Heart left ventricle (tissue), 16 donors: ENCODE measurements at regions not wholly inside any gene's neighbourhood (a gene's known extent, or its start where the extent isn't known, plus 50 kb on each side); places are given as distances from the start of the nearest gene placed in this dataset.
A peak's percentile ranks its signal among the peaks of the same experiment; 100 is the strongest.
"Not testable (repeated sequence)": the region's sequence is repeated elsewhere in the genome, so short reads cannot be mapped to it uniquely, and the experiment has no call there.

Experiments used
- ATAC-seq, 4 donors: fragments of 200-7000 bp; cut with Tn5 transposase; one replicate each; pipeline ENCODE4 v1.9.1; 2020 to 2022; ENCODE audit warnings: moderate library complexity in 4 of 4, mild to moderate bottlenecking in 3 of 4, moderate number of reproducible peaks in 1 of 4
- DNase-seq, 5 donors: peaks; one replicate each; pipeline ENCODE4 v3.0.0-alpha.2; 2020
- H3K27ac ChIP-seq, 12 donors: fragments of 200-600 bp; sonication (generic) in 4 of 12; one replicate each; pipeline versions ENCODE4 v1.5.0 to v1.8.0; 2016 to 2022; ENCODE audit warnings: mild to moderate bottlenecking in 2 of 12
- H3K27me3 ChIP-seq, 9 donors: fragments of 200-600 bp; sonication (generic) in 2 of 9; one replicate each; pipeline versions ENCODE4 v1.5.1 to v1.8.0; 2016 to 2022; ENCODE audit warnings: mild to moderate bottlenecking in 3 of 9
- H3K36me3 ChIP-seq, 9 donors: fragments of 200-600 bp; sonication (generic) in 2 of 9; one replicate each; pipeline versions ENCODE4 v1.5.0 to v1.8.0; 2018 to 2022; ENCODE audit warnings: mild to moderate bottlenecking in 2 of 9
- H3K4me1 ChIP-seq, 12 donors: fragments of 200-600 bp; sonication (generic) in 4 of 12; one replicate each; pipeline versions ENCODE4 v1.5.0 to v1.8.0; 2016 to 2022; ENCODE audit warnings: mild to moderate bottlenecking in 3 of 12
- H3K4me3 ChIP-seq, 12 donors: fragments of 200-600 bp; sonication (generic) in 4 of 12; one replicate each; pipeline versions ENCODE4 v1.5.0 to v1.8.0; 2017 to 2022; ENCODE audit warnings: mild to moderate bottlenecking in 9 of 12, moderate library complexity in 4 of 12
- H3K9me3 ChIP-seq, 12 donors: fragments of 200-600 bp; sonication (generic) in 4 of 12; one replicate each; pipeline versions ENCODE4 v1.5.0 to v1.8.0; 2016 to 2022; ENCODE audit warnings: mild to moderate bottlenecking in 1 of 12
- POLR2A ChIP-seq, 2 donors: fragments of 450-650 bp; IDR thresholded peaks; one replicate each; pipeline ENCODE4 v1.6.1; 2017; ENCODE audit warnings: antibody characterized with exemption in 2 of 2, mild to moderate bottlenecking in 2 of 2, moderate library complexity in 2 of 2
- WGBS, 4 donors: extraction: QIAGEN DNeasy Blood & Tissue Kit in 2 of 4; methylation state at CpG; one replicate each; pipeline versions ENCODE4 v1.1.5 to v1.1.7; 2013 to 2018; 5-methylcytosine and 5-hydroxymethylcytosine counted together
- intact Hi-C, 10 donors: fragments of 100-400 bp; cut with DNase I; formaldehyde crosslinking; loops; one replicate each; pipeline versions ENCODE4 v1.11.1 to v1.14.2; 2022
- TF ChIP-seq, protein P1 (sequence below), 12 donors: fragments of 200-600 bp; sonication (generic) in 4 of 12; IDR thresholded peaks; one replicate each; pipeline versions ENCODE4 v1.5.0 to v1.8.0; 2018 to 2022; ENCODE audit warnings: antibody characterized with exemption in 12 of 12, mild to moderate bottlenecking in 5 of 12
- donor health status: ischemic (EF 13 %, LVEDD 7.1; RV severe dilation, severe dysfunction).
- donor health status: healthy with polysubstance abuse.
- donor health status: DM: no; HTN: yes; CAD: no.
- donor health status: DM: no; HTN: no; CAD: no.
- donor health status: ischemic (EF 25% LVEDD 6.9; RV normal size, moderate dysfunction).
- donor health status: ischemic (EF 25% LVEDD 5.7; RV mildly dilated, moderate dysfunction).
- donor health status: healthy.
- donor health status: DM: yes; HTN: yes; CAD: no.
- donor health status: ischemic (EF 35%, LVEDD 5.7; RV mildly dilated, moderate dysfunction).
- donor health status: nonischemic (EF 11% LVEDD 7.7; RV severe dilation, severe dysfunction).
- donor health status: DM: yes; HTN: yes; CAD: no.
- donor health status: PGD.
- donor health status: ischemic (EF 29% LVEDD 5.4; RV normal size, mild dysfunction).
- donor health status: nonischemic (EF 23%, LVEDD 6.1; RV moderate dilation, normal function).

GRCh38 chr5:118405650-118406061 is 582.7 kb downstream of the DTWD2 start:
- H3K4me3 ChIP-seq: no peak overlapping the region
- TF ChIP-seq, protein P1, sequence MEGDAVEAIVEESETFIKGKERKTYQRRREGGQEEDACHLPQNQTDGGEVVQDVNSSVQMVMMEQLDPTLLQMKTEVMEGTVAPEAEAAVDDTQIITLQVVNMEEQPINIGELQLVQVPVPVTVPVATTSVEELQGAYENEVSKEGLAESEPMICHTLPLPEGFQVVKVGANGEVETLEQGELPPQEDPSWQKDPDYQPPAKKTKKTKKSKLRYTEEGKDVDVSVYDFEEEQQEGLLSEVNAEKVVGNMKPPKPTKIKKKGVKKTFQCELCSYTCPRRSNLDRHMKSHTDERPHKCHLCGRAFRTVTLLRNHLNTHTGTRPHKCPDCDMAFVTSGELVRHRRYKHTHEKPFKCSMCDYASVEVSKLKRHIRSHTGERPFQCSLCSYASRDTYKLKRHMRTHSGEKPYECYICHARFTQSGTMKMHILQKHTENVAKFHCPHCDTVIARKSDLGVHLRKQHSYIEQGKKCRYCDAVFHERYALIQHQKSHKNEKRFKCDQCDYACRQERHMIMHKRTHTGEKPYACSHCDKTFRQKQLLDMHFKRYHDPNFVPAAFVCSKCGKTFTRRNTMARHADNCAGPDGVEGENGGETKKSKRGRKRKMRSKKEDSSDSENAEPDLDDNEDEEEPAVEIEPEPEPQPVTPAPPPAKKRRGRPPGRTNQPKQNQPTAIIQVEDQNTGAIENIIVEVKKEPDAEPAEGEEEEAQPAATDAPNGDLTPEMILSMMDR (IDR thresholded peaks at IDR 0.05): no peak
- no peak for TF ChIP-seq POLR2A (IDR thresholded peaks at IDR 0.05)
- ATAC-seq (peak in 3 of 4 donors; percentile 57 to 76 (median 64)), DNase-seq (peak in 4 of 5 donors; percentile 19 to 57 (median 42))
- peaks cover 0 to 17% (median 6%) of the 10 kb centered on the region in 12 donors for H3K4me1 ChIP-seq
- H3K27ac ChIP-seq: no peak overlapping the region
- H3K27me3 ChIP-seq: no peaks in the 10 kb centered on the region
- H3K9me3 ChIP-seq: peaks cover 0 to 14% (median 0%) of the 10 kb centered on the region in 12 donors
- H3K36me3 ChIP-seq: no peaks in the 10 kb centered on the region
- intact Hi-C loops: no loop called here
- 34 to 60% (median 46%) methylated on average over 3 to 5 of the region's 5 CpGs for WGBS, 4 donors

- intact Hi-C loops: no loop called here
- Histone ChIP-seq H3K36me3 (no peaks in the 10 kb centered on the region), H3K27me3 (no peaks in the 10 kb centered on the region), H3K27ac (no peak overlapping the region), H3K9me3 (peaks cover 0 to 15% (median 0%) of the 10 kb centered on the region in 12 donors), H3K4me3 (no peak overlapping the region), H3K4me1 (no peaks in the 10 kb centered on the region)
- ATAC-seq (no peak), DNase-seq (no peak)
- 68 to 77% (median 75%) methylated on average over 4 of the region's 4 CpGs for WGBS, 4 donors
- no peak for TF ChIP-seq POLR2A (IDR thresholded peaks at IDR 0.05)
- TF ChIP-seq, protein P1 (IDR thresholded peaks at IDR 0.05): no peak
Observed at GRCh38 chr5:118397236-118397635, 591.1 kb downstream of the DTWD2 start.

DNA sequence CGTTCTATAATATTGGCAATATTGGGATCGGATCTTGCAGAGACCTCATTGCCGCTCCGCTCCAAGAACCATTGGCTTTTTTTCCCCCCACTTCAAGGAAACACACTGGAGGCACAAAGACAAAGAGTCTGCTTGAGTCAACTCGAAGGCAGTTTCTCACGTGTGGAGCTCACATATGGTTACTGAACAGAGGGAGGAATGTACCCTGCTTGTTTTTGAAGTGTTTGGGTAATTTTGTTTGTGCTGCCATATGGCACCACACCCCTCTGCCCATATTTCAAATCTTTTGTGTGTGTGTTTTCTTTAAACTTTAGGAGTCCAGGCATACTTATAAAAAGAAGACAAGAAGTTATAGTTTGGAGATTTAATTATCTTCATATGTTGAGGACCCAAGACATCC is 595.9 kb downstream of the DTWD2 start:
- DNase-seq: no peak
- WGBS, 4 donors: 86 to 93% (median 89%) methylated on average over 6 of the region's 6 CpGs
- TF ChIP-seq POLR2A (IDR thresholded peaks at IDR 0.05): no peak
- TF ChIP-seq, protein P1 (IDR thresholded peaks at IDR 0.05): no peak
- Histone ChIP-seq H3K27ac (no peak overlapping the region), H3K36me3 (no peaks in the 10 kb centered on the region), H3K27me3 (no peaks in the 10 kb centered on the region), H3K9me3 (peaks cover 0 to 4% (median 0%) of the 10 kb centered on the region in 12 donors), H3K4me3 (no peak overlapping the region), H3K4me1 (no peaks in the 10 kb centered on the region)
- intact Hi-C loops: no loop called here
- no peak for ATAC-seq

GRCh38 chr5:118382931-118383330 is 605.4 kb downstream of the DTWD2 start:
- H3K36me3 ChIP-seq, H3K4me3 ChIP-seq, intact Hi-C loops, ATAC-seq, DNase-seq, H3K27me3 ChIP-seq, H3K27ac ChIP-seq: not testable (repeated sequence)
- Histone ChIP-seq H3K9me3 (peaks cover 0 to 21% (median 0%) of the 10 kb centered on the region in 12 donors), H3K4me1 (peaks cover 0 to 18% (median 3%) of the 10 kb centered on the region in 12 donors)
- WGBS, 4 donors: 89 to 95% (median 94%) methylated on average over 15 of the region's 15 CpGs

- no peaks in the 10 kb centered on the region for H3K27me3 ChIP-seq
- no peaks in the 10 kb centered on the region for H3K36me3 ChIP-seq
- peaks cover 0 to 12% (median 0%) of the 10 kb centered on the region in 12 donors for H3K9me3 ChIP-seq
- WGBS, 4 donors: 31 to 67% (median 53%) methylated on average over 2 of the region's 2 CpGs
- H3K4me3 ChIP-seq: no peak overlapping the region
- TF ChIP-seq, protein P1 (IDR thresholded peaks at IDR 0.05): no peak
- TF ChIP-seq POLR2A (IDR thresholded peaks at IDR 0.05): no peak
- H3K27ac ChIP-seq: peak overlapping the region in 3 of 12 donors; percentile 10 to 16 (median 12)
- DNase-seq: no peak
- H3K4me1 ChIP-seq: peaks cover 0 to 38% (median 7%) of the 10 kb centered on the region in 12 donors
- peak in 1 of 4 donors; percentile 41 for ATAC-seq
- intact Hi-C loops: no loop called here
Observed at GRCh38 chr5:118379470-118379869, 608.9 kb downstream of the DTWD2 start.
